NCI-H460 (cell line): ENCODE measurements at regions not wholly inside any gene's neighbourhood (a gene's known extent, or its start where the extent isn't known, plus 50 kb on each side); places are given as distances from the start of the nearest gene placed in this dataset.

Experiments
- DNase-seq: peaks from one replicate; pipeline ENCODE4 v3.0.0-alpha.2; 2016; ENCODE audit warnings: low read depth; ENCODE audit errors: extremely low read depth

- DNase-seq, result no peak
These were observed 372.1 kb upstream of the RUNX1 start for GRCh38 chr21:35421221-35421620.

- no peak for DNase-seq
These were observed 371.6 kb upstream of the RUNX1 start for GRCh38 chr21:35420656-35421055.

GRCh38 chr21:35417762-35418161, 368.7 kb upstream of the RUNX1 start:
- no peak for DNase-seq

DNA sequence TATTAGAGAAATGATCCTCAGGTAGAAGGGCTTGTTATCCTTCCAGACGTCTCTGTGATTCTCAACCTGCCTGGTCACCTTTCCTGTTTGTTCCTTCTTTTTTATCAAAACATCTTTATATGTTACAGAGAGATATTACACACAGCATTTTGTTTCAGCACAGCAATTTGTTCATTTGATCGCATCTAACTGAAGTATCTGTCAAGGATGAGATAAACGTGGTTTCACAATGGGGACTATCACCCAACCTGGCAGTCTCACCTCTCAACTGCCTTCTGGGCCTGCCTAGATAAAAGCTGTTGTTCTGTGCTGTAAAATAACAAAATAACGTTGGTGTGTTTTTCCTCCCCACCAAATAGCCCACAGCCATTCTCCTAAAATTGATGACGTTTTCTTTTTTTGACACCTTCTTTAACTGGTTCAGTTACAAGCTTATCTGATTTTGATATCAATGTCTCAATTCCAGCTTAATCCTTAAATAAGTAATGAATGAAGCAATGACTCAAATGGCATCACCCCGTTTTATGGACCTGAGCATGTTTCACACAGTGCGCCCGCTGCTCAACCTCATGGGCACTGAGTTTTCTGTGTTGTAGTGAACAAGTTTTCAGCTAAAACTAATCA, 367.9 kb upstream of the RUNX1 start:
- no peak for DNase-seq

DNA sequence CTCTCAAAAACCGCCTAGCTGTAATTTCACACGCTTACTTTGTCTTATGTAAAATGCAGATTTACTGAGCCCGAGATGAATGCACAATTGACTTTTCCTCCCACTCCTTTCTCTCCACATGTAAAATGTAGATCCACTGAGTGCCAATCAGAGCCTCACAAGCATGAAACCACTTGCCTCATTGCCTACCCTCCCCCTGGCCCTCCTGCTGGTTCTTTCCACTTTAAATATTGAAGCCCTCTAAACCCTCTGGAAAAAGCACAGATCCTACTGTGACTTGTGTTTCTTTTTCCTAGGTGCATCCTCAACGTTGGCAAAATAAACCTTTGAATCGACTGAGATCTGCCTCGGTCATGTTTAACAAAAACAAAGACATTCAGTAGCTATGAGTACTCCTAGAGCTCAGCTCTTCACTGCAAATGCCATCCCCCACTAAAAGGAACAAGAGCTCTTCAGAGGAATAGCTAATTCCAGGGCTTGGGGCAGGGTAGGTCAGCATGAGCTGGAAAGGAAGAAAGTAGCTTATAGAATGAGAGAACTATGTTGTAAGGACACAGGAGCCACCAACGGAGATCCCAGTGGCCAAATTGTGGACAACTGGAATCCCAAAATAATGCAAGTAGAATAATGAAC, 365.5 kb upstream of the RUNX1 start:
- DNase-seq, result no peak

- DNase-seq, result no peak
These were observed 365.0 kb upstream of the RUNX1 start for GRCh38 chr21:35414056-35414455.

DNA sequence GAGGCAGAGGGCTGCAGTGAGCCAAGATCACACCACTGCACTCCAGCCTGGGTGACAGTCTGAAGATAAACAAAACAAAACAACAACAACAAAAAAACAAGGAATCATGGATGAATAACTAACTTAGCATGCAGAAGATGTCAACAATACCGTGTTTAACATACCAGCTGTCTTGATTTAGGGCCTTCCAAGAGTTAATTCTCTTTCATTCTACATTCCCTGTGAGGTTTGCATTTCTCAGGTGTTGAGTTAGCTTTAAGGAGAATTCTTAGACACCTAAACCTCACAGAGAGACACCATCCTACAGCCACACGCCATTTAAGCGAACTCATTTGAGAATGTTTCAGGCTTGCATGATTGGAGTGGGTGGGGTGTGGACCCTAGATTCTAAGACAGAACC, 363.1 kb upstream of the RUNX1 start:
- DNase-seq, result no peak

GRCh38 chr21:35411434-35411833, 362.3 kb upstream of the RUNX1 start:
- DNase-seq, result no peak

DNA sequence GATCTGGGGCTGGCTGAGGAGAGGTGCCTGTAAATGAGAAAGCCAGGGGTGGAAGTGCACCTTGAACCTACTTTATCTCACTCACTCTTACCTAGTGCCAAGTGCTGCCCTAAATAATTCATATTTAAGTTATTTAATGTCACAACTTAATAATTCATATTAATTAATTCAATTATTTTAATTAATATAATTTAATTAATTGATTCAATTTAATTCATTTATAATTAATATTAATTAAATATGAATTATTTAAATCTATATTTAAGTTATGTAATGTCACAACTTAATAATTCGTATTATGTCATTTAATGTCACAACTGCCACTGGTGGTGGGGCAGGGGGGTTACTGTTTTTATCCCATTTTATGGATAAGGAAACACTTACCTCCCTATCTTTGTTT, 361.6 kb upstream of the RUNX1 start:
- no peak for DNase-seq

GRCh38 chr21:35410123-35410522, 361.0 kb upstream of the RUNX1 start:
- no peak for DNase-seq

DNA sequence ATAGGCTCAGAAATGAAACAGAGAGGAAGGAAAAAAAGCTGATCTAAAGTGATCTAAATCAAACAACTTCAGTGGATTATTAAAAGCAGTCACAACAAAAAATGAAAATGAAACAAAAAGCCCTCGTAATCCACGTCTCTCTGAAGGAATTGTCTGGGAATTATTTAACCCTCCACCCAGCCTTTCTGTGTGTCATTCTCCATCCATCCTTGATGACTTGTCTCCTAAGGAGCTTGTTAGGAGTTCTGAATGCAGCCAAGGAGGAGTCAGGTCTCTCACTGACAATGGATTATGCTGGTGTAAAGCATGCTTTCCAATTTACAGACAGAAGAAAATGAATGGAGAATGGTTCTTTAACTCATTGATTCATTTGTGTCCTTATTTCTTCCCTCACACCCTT, 359.3 kb upstream of the RUNX1 start:
- DNase-seq, result no peak

GRCh38 chr21:35406635-35407034, 357.5 kb upstream of the RUNX1 start:
- DNase-seq, result no peak

DNA sequence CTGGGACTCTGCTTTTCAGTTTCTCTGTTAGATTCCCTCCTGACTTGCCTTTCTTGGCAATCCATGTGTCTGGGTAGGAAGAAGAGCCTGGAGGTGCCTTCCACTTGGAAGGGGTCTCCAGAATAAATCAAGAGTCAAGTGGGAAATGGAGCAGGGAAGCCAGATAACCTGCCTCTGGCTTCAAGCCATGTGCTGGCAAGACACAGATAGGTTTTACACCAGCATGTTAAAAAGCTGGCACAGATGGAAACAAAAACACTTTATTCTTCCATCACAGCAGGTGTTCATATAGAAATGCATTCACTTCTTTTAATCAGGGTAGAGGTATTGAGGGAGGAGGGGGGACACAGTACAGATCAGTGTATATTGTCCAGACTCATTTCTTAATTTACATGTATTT, 356.9 kb upstream of the RUNX1 start:
- no peak for DNase-seq

DNA sequence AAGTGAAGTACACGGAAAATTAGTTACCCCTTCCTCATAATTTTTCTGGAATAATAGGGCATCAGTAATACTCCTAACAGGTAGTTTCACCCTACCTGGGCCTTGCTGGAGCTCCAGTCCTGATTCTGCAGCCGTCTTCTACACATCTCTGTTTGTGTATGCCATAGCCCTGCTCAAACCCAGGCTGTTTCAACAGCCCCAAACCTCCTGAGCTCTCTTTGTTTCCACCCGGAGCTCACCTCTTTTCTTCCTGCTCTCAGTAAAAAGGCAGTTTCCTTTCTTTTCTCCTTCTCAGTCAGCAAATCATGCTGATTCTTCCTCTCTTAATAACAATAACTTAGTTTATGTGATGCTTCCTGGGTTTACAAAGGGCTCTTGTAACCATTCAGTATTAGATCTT, 355.1 kb upstream of the RUNX1 start:
- no peak for DNase-seq

DNA sequence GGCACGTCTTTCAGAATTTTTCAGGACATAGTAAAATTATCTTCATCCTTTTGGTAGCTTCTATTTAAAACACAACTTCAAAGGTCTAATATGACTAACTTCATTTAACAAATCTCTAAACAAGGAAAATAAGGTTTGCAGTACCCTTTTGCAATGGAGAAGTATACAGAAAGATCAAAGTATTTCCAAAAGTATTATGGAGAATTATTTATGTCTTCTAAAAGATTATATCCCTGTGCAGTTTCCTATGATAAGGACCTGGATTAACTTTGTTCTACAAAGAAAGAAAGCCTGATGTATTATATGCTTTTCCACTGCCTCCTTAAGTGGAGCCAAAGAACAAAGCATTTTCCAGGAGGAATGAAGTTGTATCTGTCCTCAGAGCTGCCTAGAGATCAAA, 353.0 kb upstream of the RUNX1 start:
- no peak for DNase-seq

- no peak for DNase-seq
These were observed 352.4 kb upstream of the RUNX1 start for GRCh38 chr21:35401476-35401875.

DNA sequence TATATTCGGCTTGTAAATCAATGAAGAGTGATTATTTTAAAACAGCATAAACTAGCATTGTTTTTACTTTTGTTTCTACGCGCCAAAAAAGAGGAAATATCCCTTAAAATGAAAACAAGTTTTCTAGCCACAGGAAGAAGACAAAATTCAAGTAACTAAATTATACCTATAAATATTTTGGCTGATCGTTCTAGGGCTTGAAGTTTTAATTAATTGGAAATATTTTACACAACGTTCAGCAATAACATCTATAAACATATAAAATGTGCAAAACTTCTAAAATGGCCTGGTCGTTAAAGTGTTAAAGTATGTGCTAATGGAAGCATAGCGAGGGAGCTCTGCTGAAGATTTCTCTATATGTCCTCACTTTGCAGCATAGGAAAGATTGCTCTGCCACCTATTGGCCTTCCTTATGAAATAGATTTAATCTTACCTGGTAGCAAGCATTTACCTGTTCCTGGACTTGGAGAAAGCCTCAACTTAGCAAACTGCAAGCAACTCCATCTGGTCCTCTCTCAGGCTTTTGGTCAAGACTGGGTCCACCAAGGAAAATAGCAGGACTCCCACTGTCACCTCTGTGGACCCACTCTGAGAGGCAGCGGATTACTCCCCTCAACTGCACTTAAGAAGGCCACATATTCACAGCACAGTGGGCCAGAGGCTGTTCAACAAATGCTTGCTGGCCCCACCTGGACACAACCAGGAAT, 351.3 kb upstream of the RUNX1 start:
- DNase-seq, result peak; percentile 73

- DNase-seq, result no peak
These were observed 350.6 kb upstream of the RUNX1 start for GRCh38 chr21:35399706-35400105.

DNA sequence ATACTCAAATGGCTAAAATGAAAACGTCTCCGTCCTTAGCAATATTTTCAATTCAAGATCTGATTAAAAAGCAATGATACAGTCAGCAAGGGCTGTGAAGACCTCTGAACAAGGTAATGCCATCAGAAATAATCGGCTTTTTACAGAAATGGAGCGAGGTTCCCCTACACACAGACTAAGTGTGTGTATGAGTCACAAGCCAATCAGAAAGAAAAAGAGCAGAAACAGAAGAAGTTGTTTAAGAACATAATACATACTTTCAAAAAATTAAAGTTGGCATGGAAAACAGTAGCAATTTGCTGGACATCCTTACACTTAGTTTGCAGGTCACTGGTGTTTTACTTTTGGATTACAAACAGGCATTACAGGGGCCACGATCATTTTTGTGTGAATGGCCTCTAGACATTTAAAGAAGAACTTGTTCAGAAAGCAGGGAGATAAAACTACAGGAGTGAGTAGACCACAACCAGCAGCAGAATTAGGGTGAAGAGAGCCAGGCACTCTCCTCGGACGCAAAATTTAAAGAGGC, 350.0 kb upstream of the RUNX1 start:
- DNase-seq, result no peak

- no peak for DNase-seq
These were observed 349.4 kb upstream of the RUNX1 start for GRCh38 chr21:35398346-35398982.

- DNase-seq, result no peak
These were observed 348.7 kb upstream of the RUNX1 start for GRCh38 chr21:35397781-35398180.

DNA sequence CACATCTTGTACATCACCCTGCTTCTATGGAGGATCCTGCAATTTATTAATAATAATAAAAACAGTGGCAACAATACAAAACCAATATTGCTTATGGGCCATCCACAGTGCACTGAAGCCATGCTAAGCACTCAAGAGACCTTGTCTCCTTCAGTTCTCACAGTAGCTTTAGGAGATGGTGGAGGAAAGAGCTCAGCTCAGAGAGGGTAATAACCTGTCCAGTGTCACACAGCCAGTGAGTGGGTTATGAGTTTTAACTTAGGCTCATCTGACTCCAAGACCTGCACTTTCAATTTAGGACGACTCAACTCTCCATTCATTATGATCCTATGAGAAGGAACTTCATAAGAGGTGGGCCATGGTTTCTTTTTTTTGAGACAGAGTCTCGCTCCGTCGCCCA, 347.6 kb upstream of the RUNX1 start:
- DNase-seq, result no peak
